Hypothalamus (tissue), 51 donors: ENCODE measurements at regions not wholly inside any gene's neighbourhood (a gene's known extent, or its start where the extent isn't known, plus 50 kb on each side); places are given as distances from the start of the nearest gene placed in this dataset.
"Not testable (repeated sequence)": the region's sequence is repeated elsewhere in the genome, so short reads cannot be mapped to it uniquely, and the experiment has no call there.

Source experiments
- DNase-seq, 51 donors: peaks; one replicate each; lab custom pipeline; 2025; lab: John Stamatoyannopoulos, UW

- not testable (repeated sequence) for DNase-seq
Observed at GRCh38 chr9:138174954-138175353, 297.4 kb downstream of the CACNA1B start.

- DNase-seq, result not testable (repeated sequence)
Observed at GRCh38 chr9:138175354-138175753, 297.8 kb downstream of the CACNA1B start.

- DNase-seq, result peak in 1 of 51 donors; percentile 5
Observed at GRCh38 chr9:138177091-138177490, 299.5 kb downstream of the CACNA1B start.

GRCh38 chr9:138179003-138179402, 301.4 kb downstream of the CACNA1B start:
- not testable (repeated sequence) for DNase-seq

- not testable (repeated sequence) for DNase-seq
Observed at GRCh38 chr9:138179671-138180070, 302.1 kb downstream of the CACNA1B start.

- DNase-seq, result not testable (repeated sequence)
Observed at GRCh38 chr9:138181963-138182362, 304.4 kb downstream of the CACNA1B start.

GRCh38 chr9:138197156-138197555, 319.6 kb downstream of the CACNA1B start:
- DNase-seq, result not testable (repeated sequence)

GRCh38 chr9:138198963-138199362, 321.4 kb downstream of the CACNA1B start:
- not testable (repeated sequence) for DNase-seq

- not testable (repeated sequence) for DNase-seq
Observed at GRCh38 chr9:138199917-138200316, 322.3 kb downstream of the CACNA1B start.

GRCh38 chr9:138200481-138201142, 323.0 kb downstream of the CACNA1B start:
- not testable (repeated sequence) for DNase-seq

- DNase-seq, result not testable (repeated sequence)
Observed at GRCh38 chr9:138201167-138201889, 323.7 kb downstream of the CACNA1B start.

- not testable (repeated sequence) for DNase-seq
Observed at GRCh38 chr9:138202043-138202442, 324.5 kb downstream of the CACNA1B start.

GRCh38 chr9:138203304-138203703, 325.7 kb downstream of the CACNA1B start:
- DNase-seq, result not testable (repeated sequence)

GRCh38 chr9:138203872-138204271, 326.3 kb downstream of the CACNA1B start:
- not testable (repeated sequence) for DNase-seq

GRCh38 chr9:138206108-138206507, 328.5 kb downstream of the CACNA1B start:
- DNase-seq, result not testable (repeated sequence)

- not testable (repeated sequence) for DNase-seq
Observed at GRCh38 chr9:138207300-138208179, 330.0 kb downstream of the CACNA1B start.

- DNase-seq, result not testable (repeated sequence)
Observed at GRCh38 chr9:138209071-138209644, 331.6 kb downstream of the CACNA1B start.

GRCh38 chr9:138210388-138210986, 332.9 kb downstream of the CACNA1B start:
- not testable (repeated sequence) for DNase-seq

GRCh38 chr9:138211070-138211469, 333.5 kb downstream of the CACNA1B start:
- DNase-seq, result not testable (repeated sequence)
